Spleen (tissue), 11 donors: ENCODE measurements at regions not wholly inside any gene's neighbourhood (a gene's known extent, or its start where the extent isn't known, plus 50 kb on each side); places are given as distances from the start of the nearest gene placed in this dataset.
"Not testable (repeated sequence)": the region's sequence is repeated elsewhere in the genome, so short reads cannot be mapped to it uniquely, and the experiment has no call there.

Experiments used
- DNase-seq: peaks from one replicate; pipeline ENCODE4 v3.0.0-alpha.2; 2020
- H3K27ac ChIP-seq, 8 donors: fragments of 200-600 bp; sonication (generic) in 7 of 8; 1 replicate in 4 of 8; 2 replicates in 4 of 8; pipeline versions ENCODE4 v1.5.0 to v1.8.0; 2016 to 2021; ENCODE audit warnings: inconsistent platforms in 4 of 8, mild to moderate bottlenecking in 4 of 8, moderate library complexity in 1 of 8
- H3K27me3 ChIP-seq, 7 donors: fragments of 200-600 bp; sonication (generic) in 6 of 7; replicated peaks in 1 of 7; 1 replicate in 4 of 7; 2 replicates in 3 of 7; pipeline versions ENCODE4 v1.5.0 to v1.8.0; 2016 to 2021; ENCODE audit warnings: inconsistent platforms in 3 of 7, mild to moderate bottlenecking in 1 of 7
- H3K36me3 ChIP-seq, 6 donors: fragments of 200-600 bp; sonication (generic) in 5 of 6; 1 replicate in 4 of 6; 2 replicates in 2 of 6; pipeline versions ENCODE4 v1.5.0 to v1.8.0; 2016 to 2021; ENCODE audit warnings: inconsistent platforms in 2 of 6
- H3K4me1 ChIP-seq, 6 donors: fragments of 200-600 bp; sonication (generic) in 5 of 6; 1 replicate in 3 of 6; 2 replicates in 3 of 6; pipeline versions ENCODE4 v1.5.0 to v1.8.0; 2016 to 2021; ENCODE audit warnings: inconsistent platforms in 3 of 6
- H3K4me3 ChIP-seq, 8 donors: fragments of 200-600 bp; sonication (generic) in 7 of 8; 1 replicate in 4 of 8; 2 replicates in 4 of 8; pipeline versions ENCODE4 v1.5.0 to v1.8.0; 2016 to 2021; ENCODE audit warnings: inconsistent platforms in 4 of 8, mild to moderate bottlenecking in 4 of 8, moderate library complexity in 2 of 8
- H3K9me3 ChIP-seq, 8 donors: fragments of 200-600 bp; sonication (generic) in 7 of 8; 1 replicate in 4 of 8; 2 replicates in 4 of 8; pipeline versions ENCODE4 v1.5.0 to v1.8.0; 2016 to 2021; ENCODE audit warnings: inconsistent platforms in 4 of 8
- CTCF ChIP-seq, 11 experiments: fragments of 200-600 bp in 7 of 11; fragments of 450-650 bp in 4 of 11; sonication (generic) in 4 of 11; IDR thresholded peaks in 8 of 11; conservative IDR thresholded peaks in 3 of 11; 1 replicate in 7 of 11; 2 replicates in 4 of 11; pipeline versions ENCODE4 v1.4.0 to v1.8.0; 2016 to 2021; ENCODE audit warnings: antibody characterized with exemption in 11 of 11, inconsistent platforms in 4 of 11, mild to moderate bottlenecking in 1 of 11
- POLR2A ChIP-seq, 3 donors: fragments of 450-650 bp; IDR thresholded peaks; one replicate each; pipeline ENCODE4 v1.5.1; 2017; ENCODE audit warnings: antibody characterized with exemption in 3 of 3, mild to moderate bottlenecking in 1 of 3
- POLR2AphosphoS5 ChIP-seq, 3 donors: sonication (generic); formaldehyde crosslinking; IDR thresholded peaks; one replicate each; pipeline ENCODE4 v1.5.1; 2017; ENCODE audit warnings: antibody characterized with exemption in 3 of 3
- WGBS, 5 donors: extraction: QIAGEN DNeasy Blood & Tissue Kit in 3 of 5; methylation state at CpG; one replicate each; pipeline versions ENCODE4 v1.1.5 to v1.1.7; 2013 to 2018; 5-methylcytosine and 5-hydroxymethylcytosine counted together
- intact Hi-C: fragments of 100-400 bp; cut with DNase I; formaldehyde crosslinking; loops from one replicate; pipeline ENCODE4 v1.15.0; 2023; ENCODE audit warnings: low total_unique reads
- donor health status: healthy with polysubstance abuse.
- donor health status: DM: no; HTN: no; CAD: no; lungs with moderate emphysema.
- donor health status: DM: no; HTN: no; CAD: no.
- donor health status: Bipolar disorder and iron deficiency.
- donor health status: healthy.
- donor health status: DM: no; HTN: no; CAD: no.
- donor health status: DM: yes; HTN: yes; CAD: no.

GRCh38 chr9:117938896-117939295 lies 234.7 kb downstream of the TLR4 start:
- 84 to 91% (median 87%) methylated on average over 4 of the region's 4 CpGs for WGBS, 5 donors

GRCh38 chr9:117944750-117945149 lies 240.5 kb downstream of the TLR4 start:
- H3K36me3 ChIP-seq, intact Hi-C loops, H3K4me1 ChIP-seq, H3K4me3 ChIP-seq, DNase-seq, H3K9me3 ChIP-seq, H3K27ac ChIP-seq, H3K27me3 ChIP-seq: not testable (repeated sequence)
- 81 to 88% (median 83%) methylated on average over 3 of the region's 3 CpGs for WGBS, 5 donors

More at GRCh38 chr9:117938896-117939295, 234.7 kb downstream of the TLR4 start:
- Histone ChIP-seq H3K4me1 (peaks cover 0 to 8% (median 0%) of the 10 kb centered on the region in 6 donors), H3K27me3 (no peaks in the 10 kb centered on the region), H3K9me3 (no peaks in the 10 kb centered on the region), H3K4me3 (no peak overlapping the region), H3K36me3 (no peaks in the 10 kb centered on the region), H3K27ac (no peak overlapping the region)
- TF ChIP-seq CTCF (IDR thresholded peaks at IDR 0.05 in 8 of 11, conservative IDR thresholded peaks at IDR 0.05 in 3 of 11): no peak
- TF ChIP-seq POLR2A (IDR thresholded peaks at IDR 0.05): no peak
- no peak for TF ChIP-seq POLR2AphosphoS5 (IDR thresholded peaks at IDR 0.05)
- DNase-seq: no peak
- intact Hi-C loops: no loop called here

GRCh38 chr9:117945286-117945685 lies 241.1 kb downstream of the TLR4 start:
- DNase-seq: no peak
- H3K9me3 ChIP-seq: no peaks in the 10 kb centered on the region
- intact Hi-C loops: no loop called here
- no peaks in the 10 kb centered on the region for H3K27me3 ChIP-seq
- H3K4me1 ChIP-seq: no peaks in the 10 kb centered on the region
- 71 to 83% (median 78%) methylated on average over 4 of the region's 4 CpGs for WGBS, 5 donors
- H3K4me3 ChIP-seq: no peak overlapping the region
- TF ChIP-seq POLR2AphosphoS5 (IDR thresholded peaks at IDR 0.05) (no peak), POLR2A (IDR thresholded peaks at IDR 0.05) (no peak), CTCF (IDR thresholded peaks at IDR 0.05 in 8 of 11, conservative IDR thresholded peaks at IDR 0.05 in 3 of 11) (no peak)
- H3K36me3 ChIP-seq: no peaks in the 10 kb centered on the region
- no peak overlapping the region for H3K27ac ChIP-seq

GRCh38 chr9:117951127-117951526 lies 246.9 kb downstream of the TLR4 start:
- WGBS, 5 donors: 84 to 93% (median 92%) methylated on average over 7 of the region's 7 CpGs
- no peaks in the 10 kb centered on the region for H3K27me3 ChIP-seq

More at GRCh38 chr9:117951127-117951526, 246.9 kb downstream of the TLR4 start:
- Histone ChIP-seq H3K4me3 (no peak overlapping the region), H3K27ac (no peak overlapping the region), H3K36me3 (no peaks in the 10 kb centered on the region), H3K9me3 (no peaks in the 10 kb centered on the region), H3K4me1 (no peaks in the 10 kb centered on the region)
- no peak for DNase-seq
- intact Hi-C loops: no loop called here
- no peak for TF ChIP-seq CTCF (IDR thresholded peaks at IDR 0.05 in 8 of 11, conservative IDR thresholded peaks at IDR 0.05 in 3 of 11)
- TF ChIP-seq POLR2AphosphoS5 (IDR thresholded peaks at IDR 0.05): no peak
- TF ChIP-seq POLR2A (IDR thresholded peaks at IDR 0.05): no peak
